K562 (cell line): ENCODE measurements at regions not wholly inside any gene's neighbourhood (a gene's known extent, or its start where the extent isn't known, plus 50 kb on each side); places are given as distances from the start of the nearest gene placed in this dataset.

Source experiments
- IRF2 ChIP-seq: sonication (generic); formaldehyde crosslinking; IDR thresholded peaks from 2 replicates; pipeline ENCODE4 v1.8.1; 2022; ENCODE audit warnings: mild to moderate bottlenecking, missing genetic modification reagents
- LARP7 ChIP-seq: fragments of 450-650 bp; IDR thresholded peaks from 2 replicates; pipeline ENCODE4 v1.6.1; 2016
- TCF7L2 ChIP-seq: fragments of 150-350 bp; IDR thresholded peaks from 2 replicates; pipeline ENCODE4 v1.6.1; 2016; ENCODE audit warnings: low read depth, mild to moderate bottlenecking, low read length, moderate library complexity
- ZNF668 ChIP-seq: fragments of 250-450 bp; sonication (Bioruptor Pico); IDR thresholded peaks from 2 replicates; pipeline ENCODE4 v1.8.0; 2022; ENCODE audit warnings: mild to moderate bottlenecking, inconsistent platforms
- TF ChIP-seq, protein P1 (sequence below): sonication (generic); formaldehyde crosslinking; IDR thresholded peaks from 2 replicates; pipeline ENCODE4 v1.9.0; 2022; ENCODE audit warnings: mild to moderate bottlenecking, missing genetic modification reagents
- TF ChIP-seq, protein P2 (sequence below), 3 experiments: IDR thresholded peaks in 2 of 3; conservative IDR thresholded peaks in 1 of 3; 2 replicates each; pipeline ENCODE4 v1.5.1; 2011 to 2012; ENCODE audit warnings: low read length in 3 of 3, mild to moderate bottlenecking in 3 of 3, control low read depth in 2 of 3, improper control_type of control experiment in 1 of 3, inconsistent platforms in 1 of 3, low read depth in 1 of 3, mixed read lengths in 1 of 3, moderate library complexity in 1 of 3; ENCODE audit not compliant: insufficient read depth in 2 of 3

DNA sequence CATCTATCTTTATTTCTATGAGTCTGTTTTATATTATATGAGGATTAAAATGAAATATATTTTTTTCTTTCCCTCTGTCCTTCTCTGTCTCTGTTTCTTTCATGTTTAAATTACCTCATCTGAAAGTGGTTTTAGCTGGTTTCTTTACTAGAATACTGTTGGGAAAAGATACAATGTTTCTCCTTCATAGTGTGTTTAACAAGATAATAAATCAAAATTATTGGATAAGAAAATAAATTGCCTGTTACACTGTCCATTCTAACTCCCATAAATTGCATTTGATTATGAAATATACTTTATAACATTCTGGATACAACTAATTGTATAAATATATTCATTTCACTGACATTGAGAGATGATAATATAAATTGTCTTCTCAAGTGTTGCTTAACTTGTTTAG lies 1168.0 kb downstream of the PLA2G4A start:
- TF ChIP-seq TCF7L2 (no peak), ZNF668 (no peak), IRF2 (CRISPR knock-in tag) (no peak), LARP7 (no peak)
- TF ChIP-seq, protein P1, sequence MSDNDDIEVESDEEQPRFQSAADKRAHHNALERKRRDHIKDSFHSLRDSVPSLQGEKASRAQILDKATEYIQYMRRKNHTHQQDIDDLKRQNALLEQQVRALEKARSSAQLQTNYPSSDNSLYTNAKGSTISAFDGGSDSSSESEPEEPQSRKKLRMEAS (CRISPR knock-in tag), result no peak
- TF ChIP-seq, protein P2, sequence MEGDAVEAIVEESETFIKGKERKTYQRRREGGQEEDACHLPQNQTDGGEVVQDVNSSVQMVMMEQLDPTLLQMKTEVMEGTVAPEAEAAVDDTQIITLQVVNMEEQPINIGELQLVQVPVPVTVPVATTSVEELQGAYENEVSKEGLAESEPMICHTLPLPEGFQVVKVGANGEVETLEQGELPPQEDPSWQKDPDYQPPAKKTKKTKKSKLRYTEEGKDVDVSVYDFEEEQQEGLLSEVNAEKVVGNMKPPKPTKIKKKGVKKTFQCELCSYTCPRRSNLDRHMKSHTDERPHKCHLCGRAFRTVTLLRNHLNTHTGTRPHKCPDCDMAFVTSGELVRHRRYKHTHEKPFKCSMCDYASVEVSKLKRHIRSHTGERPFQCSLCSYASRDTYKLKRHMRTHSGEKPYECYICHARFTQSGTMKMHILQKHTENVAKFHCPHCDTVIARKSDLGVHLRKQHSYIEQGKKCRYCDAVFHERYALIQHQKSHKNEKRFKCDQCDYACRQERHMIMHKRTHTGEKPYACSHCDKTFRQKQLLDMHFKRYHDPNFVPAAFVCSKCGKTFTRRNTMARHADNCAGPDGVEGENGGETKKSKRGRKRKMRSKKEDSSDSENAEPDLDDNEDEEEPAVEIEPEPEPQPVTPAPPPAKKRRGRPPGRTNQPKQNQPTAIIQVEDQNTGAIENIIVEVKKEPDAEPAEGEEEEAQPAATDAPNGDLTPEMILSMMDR (IDR thresholded peaks at IDR 0.05 in 2 of 3, conservative IDR thresholded peaks at IDR 0.05 in 1 of 3; ENCODE audit: insufficient read depth in 2 of 3, low read depth in 1 of 3, low read length in 3 of 3), result no peak
